GDM1 (cell line): ENCODE measurements at regions not wholly inside any gene's neighbourhood (a gene's known extent, or its start where the extent isn't known, plus 50 kb on each side); places are given as distances from the start of the nearest gene placed in this dataset.

Source experiments
- DNase-seq: peaks from one replicate; lab custom pipeline; 2025; lab: John Stamatoyannopoulos, UW

GRCh38 chr2:138105358-138105757 is 141.1 kb downstream of the HNMT start:
- DNase-seq, result no peak

DNA sequence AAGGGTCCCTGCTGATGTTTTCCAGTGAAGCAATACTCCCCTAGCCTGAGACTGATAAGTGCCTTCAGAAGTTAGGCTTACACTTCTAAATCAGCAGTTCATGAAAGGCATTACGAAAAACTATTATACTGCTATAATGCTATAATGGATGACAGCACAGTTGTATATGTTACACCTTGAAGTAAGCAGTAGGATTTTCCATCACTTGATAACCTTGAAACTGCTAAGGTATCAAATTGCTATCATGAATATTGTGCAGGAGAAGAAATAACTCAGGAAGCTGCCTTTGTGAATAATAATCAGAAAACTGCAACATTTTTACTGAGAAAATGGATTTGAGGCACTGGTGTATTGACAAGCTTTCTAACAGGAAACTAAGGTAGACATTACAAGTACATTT is 142.3 kb downstream of the HNMT start:
- no peak for DNase-seq

DNA sequence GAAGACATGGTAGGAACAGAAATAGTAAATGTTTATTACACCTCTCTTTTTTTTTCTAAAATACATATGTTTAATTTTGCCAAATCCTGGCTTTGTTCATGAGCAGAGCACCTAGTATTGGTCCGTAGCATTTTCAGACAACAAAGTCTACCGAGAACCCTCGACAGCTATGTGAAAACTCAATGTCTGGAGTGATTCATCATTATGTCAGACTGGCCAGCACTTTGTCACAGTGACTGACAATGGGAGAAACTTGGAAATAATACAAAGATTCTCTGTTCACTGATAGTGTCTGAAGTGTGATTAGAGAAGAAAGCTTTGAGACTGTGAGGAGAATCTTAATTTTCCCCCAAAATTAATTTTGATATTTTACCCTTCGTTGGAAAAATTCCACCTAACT is 143.0 kb downstream of the HNMT start:
- no peak for DNase-seq

DNA sequence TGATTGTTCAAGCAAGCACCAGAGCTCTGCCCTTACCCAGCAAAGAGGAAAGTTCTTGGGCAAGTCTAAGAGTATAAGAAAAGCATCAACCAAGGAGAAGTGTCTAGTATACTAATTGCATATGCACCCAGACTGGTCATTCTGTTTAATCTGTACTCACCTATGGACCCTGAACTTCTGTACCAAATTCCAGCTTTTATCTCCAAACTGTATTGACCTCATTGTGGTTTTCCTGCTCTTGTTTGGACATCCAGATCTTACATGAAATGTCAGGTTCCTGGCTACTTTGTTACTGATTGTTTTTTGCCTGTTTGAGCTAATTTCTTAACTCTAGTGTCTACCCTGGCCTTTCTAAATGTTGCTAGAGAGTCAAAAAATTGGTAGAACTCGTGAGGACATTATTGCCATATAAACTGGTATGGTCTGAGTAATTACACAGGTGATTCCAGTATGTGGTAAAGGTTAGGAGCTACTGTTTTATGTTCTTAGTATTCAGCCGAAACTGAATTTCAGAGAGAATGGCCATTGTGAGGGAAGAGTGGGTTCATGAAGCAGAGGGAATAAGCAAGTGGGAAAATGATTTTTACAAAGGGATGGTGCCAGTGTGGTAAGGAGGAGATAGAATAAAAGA is 146.3 kb downstream of the HNMT start:
- DNase-seq, result no peak

DNA sequence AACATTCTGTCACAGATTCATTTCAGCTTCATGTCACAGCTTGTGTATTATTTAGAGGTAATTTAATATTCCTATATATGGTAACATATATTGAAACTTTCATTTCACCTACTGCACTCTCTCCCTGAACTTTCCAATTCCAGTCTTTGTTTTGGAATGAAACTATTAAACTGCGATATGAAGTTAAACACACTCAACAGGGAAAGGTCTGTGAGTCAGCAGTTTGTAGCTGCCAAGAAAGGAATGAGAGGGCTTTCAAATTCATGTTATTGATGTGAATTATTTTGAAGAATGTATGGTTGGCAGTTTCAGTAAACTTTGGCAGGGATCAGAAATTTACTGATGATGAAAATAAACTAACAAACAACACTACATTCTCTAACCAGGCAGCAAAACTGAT is 148.3 kb downstream of the HNMT start:
- no peak for DNase-seq

GRCh38 chr2:138113871-138114525 is 149.7 kb downstream of the HNMT start:
- no peak for DNase-seq

GRCh38 chr2:138115666-138116065 is 151.4 kb downstream of the HNMT start:
- no peak for DNase-seq

GRCh38 chr2:138116456-138116855 is 152.2 kb downstream of the HNMT start:
- no peak for DNase-seq

GRCh38 chr2:138121666-138122661 is 157.7 kb downstream of the HNMT start:
- DNase-seq, result no peak

DNA sequence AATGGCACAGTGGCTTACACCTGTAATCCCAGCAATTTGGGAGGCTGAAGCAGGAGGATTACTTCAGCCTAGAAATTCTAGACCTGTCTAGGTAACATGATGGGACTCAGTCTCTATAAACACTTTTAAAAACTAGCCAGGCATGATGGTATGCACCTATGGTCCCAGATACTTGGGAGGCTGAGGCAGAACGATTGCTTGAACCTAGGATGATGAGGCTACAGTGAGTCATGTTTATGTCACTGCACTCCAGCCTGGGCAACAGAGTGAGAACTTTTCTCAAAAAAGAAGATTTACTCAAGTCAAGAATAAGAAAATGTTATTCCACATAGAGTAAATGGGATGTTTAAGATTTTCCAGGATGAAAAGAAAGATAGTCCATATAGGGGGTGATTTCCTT is 158.6 kb downstream of the HNMT start:
- DNase-seq, result no peak

- DNase-seq, result no peak
These were observed 159.5 kb downstream of the HNMT start for GRCh38 chr2:138123741-138124140.

GRCh38 chr2:138124521-138124920 is 160.2 kb downstream of the HNMT start:
- no peak for DNase-seq

DNA sequence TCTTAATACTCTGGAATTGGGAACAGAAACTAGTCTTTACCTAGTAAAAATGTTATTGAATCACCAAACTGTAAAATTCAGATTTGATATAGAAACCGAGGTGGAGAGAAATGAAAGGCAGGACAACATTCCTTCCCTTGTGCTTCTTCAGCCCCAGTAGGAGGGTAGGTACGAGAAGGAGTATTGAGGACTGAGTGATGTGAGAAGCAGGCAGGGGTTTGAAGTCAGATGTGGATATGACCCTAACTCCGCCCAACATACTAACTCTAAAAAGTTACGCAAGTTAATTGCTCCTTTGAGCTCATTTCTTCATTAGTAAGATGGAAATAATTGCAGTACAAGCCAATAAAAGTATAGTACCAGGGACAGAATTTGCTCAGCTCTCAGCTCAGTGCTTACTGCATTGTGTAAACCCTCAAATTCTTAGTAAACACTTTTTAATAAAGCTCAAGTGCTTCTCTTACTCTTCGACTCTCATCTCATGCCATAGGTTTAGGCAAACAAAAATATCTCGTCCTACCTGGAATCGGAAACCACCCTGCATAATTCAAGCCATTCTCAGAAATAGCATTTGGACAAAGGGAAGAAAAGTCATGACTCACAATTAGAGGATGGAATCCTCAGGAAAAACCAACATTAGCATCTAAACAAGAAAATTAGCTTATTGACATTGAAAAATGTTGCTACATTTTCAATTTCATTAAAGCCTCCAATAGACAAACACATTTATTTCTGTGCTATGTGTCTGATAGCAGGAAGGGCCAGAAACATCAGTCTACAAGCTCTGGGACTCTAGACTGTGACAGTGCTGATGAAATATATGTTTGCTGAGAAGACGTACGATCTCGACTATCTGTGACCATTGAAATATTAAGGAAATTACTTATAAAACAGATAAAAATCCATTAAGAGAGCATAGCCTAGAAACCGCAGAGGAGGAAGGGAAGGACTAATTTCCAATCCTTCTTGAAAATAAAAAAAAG is 161.3 kb downstream of the HNMT start:
- DNase-seq, result no peak

DNA sequence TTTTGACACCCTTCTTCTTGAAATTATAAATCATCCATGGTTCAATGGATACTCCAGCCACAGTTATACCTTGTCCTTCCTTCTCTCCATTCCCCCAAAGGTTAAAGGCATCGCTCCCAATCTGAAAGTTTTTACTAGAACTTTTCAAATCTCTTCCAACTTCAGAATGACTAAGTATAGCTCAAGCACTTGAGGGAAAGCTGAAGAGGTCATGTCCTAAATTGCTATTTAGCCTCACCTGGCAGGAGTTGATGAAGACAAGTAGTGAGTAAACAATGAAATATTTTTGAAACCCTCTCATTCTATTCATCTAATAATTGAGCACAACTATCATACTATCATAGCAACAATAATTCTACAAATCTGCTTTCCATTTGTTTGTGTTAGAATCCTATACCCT is 167.8 kb downstream of the HNMT start:
- no peak for DNase-seq

DNA sequence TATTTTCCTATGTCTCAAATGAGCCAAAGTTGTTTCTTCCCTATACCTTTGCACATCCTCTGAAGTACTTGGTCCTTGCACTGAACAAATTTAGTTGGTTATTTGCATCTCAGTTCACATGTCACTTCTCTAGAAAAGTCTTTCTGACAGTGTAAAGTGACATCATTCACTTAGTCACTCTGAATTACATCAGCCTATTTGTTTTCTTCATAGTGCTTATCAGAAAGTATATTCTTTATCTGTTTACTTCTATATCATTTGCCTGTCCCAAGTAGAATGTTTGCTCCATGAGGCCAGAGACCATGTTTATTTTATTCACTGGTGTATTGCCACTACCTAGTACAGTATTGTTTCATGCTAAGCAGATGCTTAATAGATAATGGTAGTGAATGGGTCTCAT is 173.7 kb downstream of the HNMT start:
- DNase-seq, result no peak

DNA sequence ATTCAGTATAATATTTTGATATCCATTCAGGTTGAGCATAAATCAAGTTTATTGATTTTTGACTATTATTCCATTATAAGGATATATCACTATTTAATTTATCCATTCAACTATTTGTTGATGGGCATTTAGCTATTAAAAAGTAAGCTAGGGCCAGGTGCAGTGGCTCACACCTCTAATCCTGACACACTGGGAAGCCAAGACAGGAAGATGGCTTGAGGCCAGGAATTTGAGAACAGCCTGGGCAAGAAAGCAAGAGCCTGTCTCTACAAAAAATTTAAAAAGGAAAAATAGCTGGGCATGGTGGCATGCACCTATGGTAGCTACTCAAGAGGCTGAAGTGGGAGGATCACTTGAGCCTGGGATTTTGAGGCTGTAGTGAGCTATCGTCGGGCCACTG is 183.5 kb downstream of the HNMT start:
- DNase-seq, result no peak

DNA sequence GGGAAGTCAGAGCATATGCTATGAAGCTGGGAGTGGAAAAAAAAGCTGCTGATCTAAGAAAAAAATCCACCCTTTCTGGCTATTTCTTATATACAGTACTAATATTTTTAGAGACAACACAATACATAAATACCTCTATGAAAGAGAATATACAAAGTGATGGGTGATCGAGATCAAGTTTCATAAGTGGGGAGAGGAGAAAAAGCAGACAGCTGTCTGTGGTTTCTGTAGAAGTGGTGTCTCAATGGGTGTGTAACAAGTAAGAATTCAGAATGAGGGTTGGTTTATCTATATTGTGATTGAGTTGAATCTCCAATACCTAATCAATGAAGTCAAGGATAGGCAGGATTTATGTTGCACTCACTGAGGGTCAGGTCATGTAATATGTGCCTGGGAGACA is 191.0 kb downstream of the HNMT start:
- DNase-seq, result no peak

GRCh38 chr2:138157372-138157771 is 193.1 kb downstream of the HNMT start:
- DNase-seq, result no peak

DNA sequence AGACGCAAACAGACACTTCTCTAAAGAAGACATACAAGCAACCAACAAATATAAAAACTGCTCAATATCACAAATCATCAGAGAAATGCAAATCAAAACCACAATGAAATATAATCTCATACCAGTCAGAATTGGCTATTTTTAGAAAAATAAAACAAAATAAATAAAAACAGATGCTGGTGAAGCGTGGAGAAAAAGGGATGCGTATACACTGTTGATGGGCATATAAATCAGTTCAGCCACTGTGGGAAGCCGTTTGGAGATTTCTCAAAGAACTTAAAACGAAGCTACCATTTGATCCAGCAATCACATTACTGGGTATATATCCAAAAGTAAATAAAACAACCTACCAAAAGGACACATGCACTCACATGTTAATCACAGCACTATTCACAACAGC is 206.2 kb downstream of the HNMT start:
- no peak for DNase-seq

GRCh38 chr2:138171244-138171643 is 207.0 kb downstream of the HNMT start:
- DNase-seq, result no peak

GRCh38 chr2:138175066-138175465 is 210.8 kb downstream of the HNMT start:
- no peak for DNase-seq
